GM12878 (cell line): ENCODE measurements at regions not wholly inside any gene's neighbourhood (a gene's known extent, or its start where the extent isn't known, plus 50 kb on each side); places are given as distances from the start of the nearest gene placed in this dataset.

ENCODE experiments used
- ATAC-seq: fragments of 200-7000 bp; cut with Tn5 transposase; 3 replicates; pipeline ENCODE4 v1.9.1; 2020; ENCODE audit warnings: mild to moderate bottlenecking, moderate library complexity
- BruUV-seq: library from RNA; stranded (reverse); fragments of 400-500 nt; replicated peaks from 2 replicates; lab custom pipeline; 2021; lab: Mats Ljungman, UMichigan
- CTCF ChIA-PET: fragments of 300-600 bp; sonication (Branson Sonifier 250); formaldehyde crosslinking; extraction: SDS; loops from one replicate; lab custom pipeline; 2021; ENCODE audit warnings: inconsistent platforms; lab: Yijun Ruan, JAX
- POLR2A ChIA-PET: fragments of 350-600 bp; formaldehyde crosslinking; extraction: SDS; loops from one replicate; lab custom pipeline; 2021; ENCODE audit warnings: inconsistent platforms; lab: Charles Lee
- RAD21 ChIA-PET: fragments of 300-600 bp; sonication (Branson Sonifier 250); formaldehyde crosslinking; loops from one replicate; lab custom pipeline; 2023; ENCODE audit warnings: antibody characterized with exemption; ENCODE audit not compliant: unreplicated experiment; lab: Charles Lee
- SMC1A ChIA-PET: fragments of 300-600 bp; sonication (Branson Sonifier 250); formaldehyde crosslinking; loops from one replicate; lab custom pipeline; 2023; ENCODE audit not compliant: unreplicated experiment, uncharacterized antibody; lab: Charles Lee
- DNase-seq: peaks from one replicate; pipeline ENCODE4 v3.0.0-alpha.2; 2011; ENCODE audit warnings: low read depth, low spot score
- FAIRE-seq: peaks from 3 replicates; lab custom pipeline; 2011; peaks lifted over from hg19 to GRCh38; lab: Jason Lieb, UNC
- H2AFZ ChIP-seq: 2 replicates; pipeline ENCODE4 v1.6.0; 2011; ENCODE audit warnings: low read depth, low read length, control low read depth; ENCODE audit not compliant: control insufficient read depth
- H3K27ac ChIP-seq: 2 replicates; pipeline ENCODE4 v1.5.1; 2011; ENCODE audit warnings: control low read depth; ENCODE audit not compliant: control insufficient read depth, insufficient read depth
- H3K27me3 ChIP-seq, 2 experiments: replicated peaks in 1 of 2; 2 replicates each; pipeline versions ENCODE4 v1.6.0 to v1.6.1; 2011; ENCODE audit warnings: low read length in 1 of 2; ENCODE audit not compliant: control insufficient read depth in 2 of 2, insufficient read depth in 2 of 2
- H3K36me3 ChIP-seq, 2 experiments: 2 replicates each; pipeline ENCODE4 v1.5.1; 2011; ENCODE audit warnings: low read length in 1 of 2; ENCODE audit not compliant: control insufficient read depth in 2 of 2, insufficient read depth in 2 of 2
- H3K4me1 ChIP-seq: 2 replicates; pipeline ENCODE4 v1.6.1; 2011; ENCODE audit warnings: mild to moderate bottlenecking, low read length, moderate library complexity, mixed read lengths; ENCODE audit not compliant: control insufficient read depth, insufficient read depth
- H3K4me2 ChIP-seq: 2 replicates; pipeline ENCODE4 v1.6.0; 2011; ENCODE audit warnings: control low read depth; ENCODE audit not compliant: control insufficient read depth, insufficient read depth
- H3K4me3 ChIP-seq: fragments of 200-600 bp; sonication (generic); 2 replicates; pipeline ENCODE4 v1.5.1; 2016
- H3K79me2 ChIP-seq: 2 replicates; pipeline ENCODE4 v1.6.0; 2011; ENCODE audit warnings: low read length; ENCODE audit not compliant: control insufficient read depth, insufficient read depth
- H3K9ac ChIP-seq: 2 replicates; pipeline ENCODE4 v1.8.0; 2011; ENCODE audit warnings: low read length, control low read depth, mixed read lengths; ENCODE audit not compliant: control insufficient read depth, insufficient read depth
- H3K9me3 ChIP-seq: replicated peaks from 3 replicates; pipeline ENCODE4 v1.5.1; 2011; ENCODE audit warnings: mild to moderate bottlenecking, low read length; ENCODE audit not compliant: control insufficient read depth, insufficient read depth
- H4K20me1 ChIP-seq: 2 replicates; pipeline ENCODE4 v1.6.0; 2011; ENCODE audit not compliant: control insufficient read depth, insufficient read depth
- BACH1 ChIP-seq: fragments of 450-650 bp; IDR thresholded peaks from 2 replicates; pipeline ENCODE4 v1.6.1; 2017; ENCODE audit warnings: mild to moderate bottlenecking, borderline replicate concordance
- BCL11A ChIP-seq: IDR thresholded peaks from 2 replicates; pipeline ENCODE4 v1.6.1; 2011; ENCODE audit warnings: low read depth, low read length
- BCLAF1 ChIP-seq: fragments of 450-650 bp; IDR thresholded peaks from 2 replicates; pipeline ENCODE4 v1.6.1; 2017; ENCODE audit warnings: antibody characterized with exemption, mild to moderate bottlenecking, moderate library complexity
- CHD1 ChIP-seq: IDR thresholded peaks from 2 replicates; pipeline ENCODE4 v1.6.1; 2012; ENCODE audit warnings: low read depth, low read length, improper control_type of control experiment
- E2F4 ChIP-seq: IDR thresholded peaks from 2 replicates; pipeline ENCODE4 v1.6.1; 2012; ENCODE audit warnings: low read depth, low read length, improper control_type of control experiment
- HDAC6 ChIP-seq: fragments of 200-600 bp; sonication (generic); IDR thresholded peaks from one replicate; pipeline ENCODE4 v1.8.0; 2017; ENCODE audit warnings: antibody characterized with exemption; ENCODE audit not compliant: unreplicated experiment
- NFYB ChIP-seq: IDR thresholded peaks from 2 replicates; pipeline ENCODE4 v1.6.1; 2011; ENCODE audit warnings: low read depth, mild to moderate bottlenecking, low read length, improper control_type of control experiment, moderate library complexity; ENCODE audit not compliant: insufficient read depth
- SREBF2 ChIP-seq: IDR thresholded peaks from 2 replicates; pipeline ENCODE4 v1.6.1; 2012; ENCODE audit warnings: mild to moderate bottlenecking, low read length
- ZBTB40 ChIP-seq: fragments of 450-650 bp; IDR thresholded peaks from 2 replicates; pipeline ENCODE4 v1.6.1; 2016; ENCODE audit warnings: mild to moderate bottlenecking, moderate library complexity, borderline replicate concordance
- ZZZ3 ChIP-seq: IDR thresholded peaks from 2 replicates; pipeline ENCODE4 v1.6.1; 2011; ENCODE audit warnings: low read depth; ENCODE audit not compliant: control insufficient read depth, insufficient read length
- WGBS: methylation state at CpG from one replicate; pipeline ENCODE4 v1.1.6; 2016; ENCODE audit warnings: low lambda C conversion rate; ENCODE audit not compliant: insufficient replicate concordance, insufficient coverage; ENCODE audit errors: missing lambda C conversion rate; 5-methylcytosine and 5-hydroxymethylcytosine counted together
- in situ Hi-C: fragments of 300-500 bp; cut with MboI; formaldehyde crosslinking; loops from 9 replicates; pipeline ENCODE4 v1.14.3; 2018; ENCODE audit warnings: mixed read lengths
- intact Hi-C: fragments of 100-400 bp; cut with micrococcal nuclease; formaldehyde crosslinking; loops from one replicate; pipeline ENCODE4 v1.14.2; 2022; ENCODE audit not compliant: unreplicated experiment

DNA sequence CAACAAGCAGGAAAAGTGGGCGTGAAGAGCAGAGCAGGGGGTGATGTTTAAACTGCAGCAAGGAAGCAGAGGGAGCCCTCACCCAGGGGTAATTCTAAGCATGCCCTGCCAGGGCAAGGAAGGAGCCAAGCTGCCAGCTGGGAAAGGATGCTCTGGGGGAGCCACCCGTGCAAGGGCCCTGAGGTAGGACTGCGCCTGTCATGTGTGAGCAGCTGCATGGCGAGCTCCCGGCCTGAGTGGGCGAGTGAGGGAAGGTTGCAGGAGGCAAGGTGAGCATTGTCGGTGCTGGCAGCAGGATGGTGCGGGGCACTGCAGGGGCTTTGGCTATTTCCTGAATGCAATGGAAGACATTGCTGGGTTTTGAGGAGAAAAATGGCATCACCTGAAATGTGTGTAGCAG is 107.2 kb downstream of the COPS8 start (continued):
- TF ChIP-seq E2F4: no peak
- no peak for TF ChIP-seq BACH1
- TF ChIP-seq BCL11A: no peak
- no peak for TF ChIP-seq NFYB

GRCh38 chr2:237193436-237193835 is 107.7 kb downstream of the COPS8 start:
- Histone ChIP-seq H3K4me1 (no peaks in the 10 kb centered on the region), H3K4me2 (no peak overlapping the region), H3K36me3 (no peaks in the 10 kb centered on the region), H2AFZ (no peak overlapping the region), H3K27ac (no peak overlapping the region), H3K9ac (no peak overlapping the region), H3K79me2 (no peaks in the 10 kb centered on the region), H3K9me3 (no peaks in the 10 kb centered on the region), H3K27me3 (no peaks in the 10 kb centered on the region; a peak in 3 of 4 replicates), H4K20me1 (no peaks in the 10 kb centered on the region), H3K4me3 (no peak overlapping the region)
- FAIRE-seq (no peak), ATAC-seq (no peak), DNase-seq (no peak)
- BruUV-seq: no TSS peak
- POLR2A ChIA-PET: no interaction called here
- CTCF ChIA-PET: interaction anchor here (0.6 to 1.5 kb wide), 2 partner anchors 34 to 39 kb away, joined by 3 to 4 read pairs; no protein-coding TSS in a partner anchor
- intact Hi-C loops: no loop called here
- WGBS: 32% methylated on average over 5 of the region's 7 CpGs
- SMC1A ChIA-PET: no interaction called here
- RAD21 ChIA-PET: no interaction called here
- in situ Hi-C loops: no loop called here
- no peak for TF ChIP-seq ZZZ3
- TF ChIP-seq HDAC6: no peak
- TF ChIP-seq ZBTB40: no peak
- TF ChIP-seq SREBF2: no peak
- no peak for TF ChIP-seq BCLAF1
- TF ChIP-seq CHD1: no peak
- TF ChIP-seq E2F4: no peak
